HCT116 (cell line): ENCODE measurements at regions not wholly inside any gene's neighbourhood (a gene's known extent, or its start where the extent isn't known, plus 50 kb on each side); places are given as distances from the start of the nearest gene placed in this dataset.

Experiments used
- CEBPB ChIP-seq: IDR thresholded peaks from 2 replicates; pipeline ENCODE4 v1.6.1; 2012; ENCODE audit warnings: low read depth
- CTCF ChIP-seq, 3 experiments: fragments of 200-600 bp in 1 of 3; sonication (generic) in 1 of 3; IDR thresholded peaks in 2 of 3; conservative IDR thresholded peaks in 1 of 3; 2 replicates each; pipeline ENCODE4 v1.5.1; 2012 to 2017; ENCODE audit warnings: low read depth in 2 of 3, low read length in 2 of 3, antibody characterized with exemption in 1 of 3, borderline replicate concordance in 1 of 3, control low read depth in 1 of 3, mild to moderate bottlenecking in 1 of 3, mixed read lengths in 1 of 3, mixed run types in 1 of 3, moderate library complexity in 1 of 3; ENCODE audit not compliant: insufficient read depth in 1 of 3
- EGR1 ChIP-seq: IDR thresholded peaks from 2 replicates; pipeline ENCODE4 v1.6.1; 2012; ENCODE audit warnings: low read depth
- EZH2 ChIP-seq: fragments of 200-600 bp; sonication (generic); IDR thresholded peaks from 2 replicates; pipeline ENCODE4 v1.6.1; 2017; ENCODE audit warnings: antibody characterized with exemption, mixed run types
- POLR2A ChIP-seq: IDR thresholded peaks from 2 replicates; pipeline ENCODE4 v1.7.0; 2011; ENCODE audit warnings: borderline replicate concordance; ENCODE audit not compliant: insufficient read depth, insufficient read length; ENCODE audit errors: extremely low read depth
- RAD21 ChIP-seq: IDR thresholded peaks from 2 replicates; pipeline ENCODE4 v1.6.1; 2012; ENCODE audit warnings: low read depth, mild to moderate bottlenecking
- TCF7L2 ChIP-seq: IDR thresholded peaks from 2 replicates; pipeline ENCODE4 v1.7.0; 2011; ENCODE audit warnings: borderline replicate concordance, inconsistent platforms; ENCODE audit not compliant: insufficient read depth, insufficient read length; ENCODE audit errors: extremely low read depth
- TF ChIP-seq, protein P1 (sequence below): IDR thresholded peaks from 2 replicates; pipeline ENCODE4 v1.6.1; 2012
- TF ChIP-seq, protein P2 (sequence below): IDR thresholded peaks from 2 replicates; pipeline ENCODE4 v1.6.1; 2012; ENCODE audit warnings: low read depth
- TF ChIP-seq, protein P3 (sequence below): IDR thresholded peaks from 2 replicates; pipeline ENCODE4 v1.6.1; 2012

DNA sequence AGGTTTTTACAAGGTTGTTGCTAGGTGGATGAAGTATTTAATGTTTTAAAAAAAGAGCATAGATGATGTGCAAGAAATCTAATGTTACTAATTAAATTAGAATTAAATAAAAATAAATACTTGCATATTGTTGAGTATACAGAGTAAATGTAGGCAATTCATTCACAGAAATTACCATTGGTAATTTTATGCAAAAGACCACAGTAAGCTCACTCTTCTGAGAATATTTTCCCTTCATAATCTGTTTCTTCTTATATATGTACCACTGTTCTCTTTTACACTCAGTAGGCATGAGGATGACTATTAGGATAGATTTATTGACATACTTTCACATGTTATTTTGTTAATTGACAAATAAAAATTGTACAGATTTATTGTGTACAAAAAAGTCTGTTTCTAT is 681.2 kb upstream of the NECTIN3 start:
- TF ChIP-seq POLR2A (no peak), CTCF (IDR thresholded peaks at IDR 0.05 in 2 of 3, conservative IDR thresholded peaks at IDR 0.05 in 1 of 3; ENCODE audit: borderline replicate concordance in 1 of 3, insufficient read depth in 1 of 3, low read depth in 2 of 3, low read length in 2 of 3) (no peak), RAD21 (no peak), EGR1 (no peak), EZH2 (no peak), TCF7L2 (no peak), CEBPB (no peak)
- TF ChIP-seq, protein P1, sequence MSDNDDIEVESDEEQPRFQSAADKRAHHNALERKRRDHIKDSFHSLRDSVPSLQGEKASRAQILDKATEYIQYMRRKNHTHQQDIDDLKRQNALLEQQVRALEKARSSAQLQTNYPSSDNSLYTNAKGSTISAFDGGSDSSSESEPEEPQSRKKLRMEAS = no peak
- TF ChIP-seq, protein P2, sequence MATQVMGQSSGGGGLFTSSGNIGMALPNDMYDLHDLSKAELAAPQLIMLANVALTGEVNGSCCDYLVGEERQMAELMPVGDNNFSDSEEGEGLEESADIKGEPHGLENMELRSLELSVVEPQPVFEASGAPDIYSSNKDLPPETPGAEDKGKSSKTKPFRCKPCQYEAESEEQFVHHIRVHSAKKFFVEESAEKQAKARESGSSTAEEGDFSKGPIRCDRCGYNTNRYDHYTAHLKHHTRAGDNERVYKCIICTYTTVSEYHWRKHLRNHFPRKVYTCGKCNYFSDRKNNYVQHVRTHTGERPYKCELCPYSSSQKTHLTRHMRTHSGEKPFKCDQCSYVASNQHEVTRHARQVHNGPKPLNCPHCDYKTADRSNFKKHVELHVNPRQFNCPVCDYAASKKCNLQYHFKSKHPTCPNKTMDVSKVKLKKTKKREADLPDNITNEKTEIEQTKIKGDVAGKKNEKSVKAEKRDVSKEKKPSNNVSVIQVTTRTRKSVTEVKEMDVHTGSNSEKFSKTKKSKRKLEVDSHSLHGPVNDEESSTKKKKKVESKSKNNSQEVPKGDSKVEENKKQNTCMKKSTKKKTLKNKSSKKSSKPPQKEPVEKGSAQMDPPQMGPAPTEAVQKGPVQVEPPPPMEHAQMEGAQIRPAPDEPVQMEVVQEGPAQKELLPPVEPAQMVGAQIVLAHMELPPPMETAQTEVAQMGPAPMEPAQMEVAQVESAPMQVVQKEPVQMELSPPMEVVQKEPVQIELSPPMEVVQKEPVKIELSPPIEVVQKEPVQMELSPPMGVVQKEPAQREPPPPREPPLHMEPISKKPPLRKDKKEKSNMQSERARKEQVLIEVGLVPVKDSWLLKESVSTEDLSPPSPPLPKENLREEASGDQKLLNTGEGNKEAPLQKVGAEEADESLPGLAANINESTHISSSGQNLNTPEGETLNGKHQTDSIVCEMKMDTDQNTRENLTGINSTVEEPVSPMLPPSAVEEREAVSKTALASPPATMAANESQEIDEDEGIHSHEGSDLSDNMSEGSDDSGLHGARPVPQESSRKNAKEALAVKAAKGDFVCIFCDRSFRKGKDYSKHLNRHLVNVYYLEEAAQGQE = no peak
- TF ChIP-seq, protein P3, sequence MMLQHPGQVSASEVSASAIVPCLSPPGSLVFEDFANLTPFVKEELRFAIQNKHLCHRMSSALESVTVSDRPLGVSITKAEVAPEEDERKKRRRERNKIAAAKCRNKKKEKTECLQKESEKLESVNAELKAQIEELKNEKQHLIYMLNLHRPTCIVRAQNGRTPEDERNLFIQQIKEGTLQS = no peak
